T47D (cell line): ENCODE measurements at regions not wholly inside any gene's neighbourhood (a gene's known extent, or its start where the extent isn't known, plus 50 kb on each side); places are given as distances from the start of the nearest gene placed in this dataset.
A peak's percentile ranks its signal among the peaks of the same experiment; 100 is the strongest.

ENCODE experiments used
- DNase-seq, 2 experiments: peaks; one replicate each; pipeline versions ENCODE4 v3.0.0 to v3.0.0-alpha.2; 2011 to 2012; ENCODE audit warnings: low read depth in 1 of 2, low spot score in 1 of 2
- JUND ChIP-seq: IDR thresholded peaks from 2 replicates; pipeline ENCODE4 v1.6.1; 2012; ENCODE audit warnings: low read depth
- in situ Hi-C: cut with HindIII; loops from 2 replicates; pipeline ENCODE4 v1.10.0; 2016; ENCODE audit warnings: low sequenced_read_pairs, low pct_unique_long_range_greater_than_20kb

GRCh38 chr11:115761817-115762216 is 257.6 kb upstream of the CADM1 start:
- in situ Hi-C loops = no loop called here
- TF ChIP-seq JUND = no peak
- DNase-seq = no peak

GRCh38 chr11:115761348-115761747 is 257.1 kb upstream of the CADM1 start:
- in situ Hi-C loops = no loop called here
- peak in 1 of 2 experiments; percentile 24 for DNase-seq
- TF ChIP-seq JUND = no peak

GRCh38 chr11:115760461-115761320 is 256.5 kb upstream of the CADM1 start:
- TF ChIP-seq JUND = no peak
- no peak for DNase-seq
- in situ Hi-C loops = no loop called here

GRCh38 chr11:115759622-115760460 is 255.6 kb upstream of the CADM1 start:
- TF ChIP-seq JUND = no peak
- no peak for DNase-seq
- in situ Hi-C loops = no loop called here

GRCh38 chr11:115758011-115758410 is 253.8 kb upstream of the CADM1 start:
- in situ Hi-C loops = no loop called here
- DNase-seq = no peak
- TF ChIP-seq JUND = no peak

GRCh38 chr11:115751243-115752015 is 247.2 kb upstream of the CADM1 start:
- DNase-seq = no peak
- in situ Hi-C loops = no loop called here
- TF ChIP-seq JUND = no peak

- no peak for DNase-seq
- in situ Hi-C loops = no loop called here
- TF ChIP-seq JUND = no peak
Observed at GRCh38 chr11:115745610-115746512, 241.6 kb upstream of the CADM1 start.

- no peak for TF ChIP-seq JUND
- no peak for DNase-seq
- in situ Hi-C loops = no loop called here
Observed at GRCh38 chr11:115745066-115745465, 240.9 kb upstream of the CADM1 start.

- no peak for TF ChIP-seq JUND
- no peak for DNase-seq
- in situ Hi-C loops = no loop called here
Observed at GRCh38 chr11:115743719-115744118, 239.5 kb upstream of the CADM1 start.

- peak in 1 of 2 experiments; percentile 27 for DNase-seq
- no peak for TF ChIP-seq JUND
- in situ Hi-C loops = no loop called here
Observed at GRCh38 chr11:115741376-115742107, 237.3 kb upstream of the CADM1 start.

- no peak for DNase-seq
- in situ Hi-C loops = no loop called here
- no peak for TF ChIP-seq JUND
Observed at GRCh38 chr11:115740324-115740723, 236.1 kb upstream of the CADM1 start.
